Loucy (cell line): ENCODE measurements at regions not wholly inside any gene's neighbourhood (a gene's known extent, or its start where the extent isn't known, plus 50 kb on each side); places are given as distances from the start of the nearest gene placed in this dataset.

Source experiments
- EZH2phosphoT487 ChIP-seq: fragments of 200-600 bp; IDR thresholded peaks from 2 replicates; pipeline ENCODE4 v1.6.1; 2018; ENCODE audit warnings: antibody characterized with exemption, mild to moderate bottlenecking, moderate library complexity, borderline replicate concordance
- TF ChIP-seq, protein P1 (sequence below): fragments of 200-600 bp; sonication (generic); conservative IDR thresholded peaks from 2 replicates; pipeline ENCODE4 v1.5.1; 2014; ENCODE audit warnings: mild to moderate bottlenecking, antibody characterized with exemption, low read length

DNA sequence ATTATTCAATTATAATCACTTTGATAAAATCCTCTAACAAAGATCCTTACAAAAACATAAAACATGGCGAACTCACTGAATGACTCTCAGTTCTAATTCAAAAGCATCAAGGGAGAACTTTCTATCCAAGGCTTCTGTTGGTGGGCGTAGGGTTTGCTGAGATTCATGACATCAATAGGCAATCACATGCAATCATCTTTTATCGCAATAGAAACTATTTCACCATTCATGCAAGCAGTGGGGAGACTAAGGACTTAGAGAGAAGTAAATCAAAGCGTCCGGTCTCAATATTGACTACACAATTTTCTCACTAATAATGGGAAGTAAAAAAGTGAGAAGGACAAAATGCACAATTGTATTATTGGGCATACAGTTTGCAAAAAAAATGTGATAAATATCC is 168.7 kb downstream of the SCG2 start:
- TF ChIP-seq, protein P1, sequence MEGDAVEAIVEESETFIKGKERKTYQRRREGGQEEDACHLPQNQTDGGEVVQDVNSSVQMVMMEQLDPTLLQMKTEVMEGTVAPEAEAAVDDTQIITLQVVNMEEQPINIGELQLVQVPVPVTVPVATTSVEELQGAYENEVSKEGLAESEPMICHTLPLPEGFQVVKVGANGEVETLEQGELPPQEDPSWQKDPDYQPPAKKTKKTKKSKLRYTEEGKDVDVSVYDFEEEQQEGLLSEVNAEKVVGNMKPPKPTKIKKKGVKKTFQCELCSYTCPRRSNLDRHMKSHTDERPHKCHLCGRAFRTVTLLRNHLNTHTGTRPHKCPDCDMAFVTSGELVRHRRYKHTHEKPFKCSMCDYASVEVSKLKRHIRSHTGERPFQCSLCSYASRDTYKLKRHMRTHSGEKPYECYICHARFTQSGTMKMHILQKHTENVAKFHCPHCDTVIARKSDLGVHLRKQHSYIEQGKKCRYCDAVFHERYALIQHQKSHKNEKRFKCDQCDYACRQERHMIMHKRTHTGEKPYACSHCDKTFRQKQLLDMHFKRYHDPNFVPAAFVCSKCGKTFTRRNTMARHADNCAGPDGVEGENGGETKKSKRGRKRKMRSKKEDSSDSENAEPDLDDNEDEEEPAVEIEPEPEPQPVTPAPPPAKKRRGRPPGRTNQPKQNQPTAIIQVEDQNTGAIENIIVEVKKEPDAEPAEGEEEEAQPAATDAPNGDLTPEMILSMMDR, result no peak
- no peak for TF ChIP-seq EZH2phosphoT487
